Activated naive CD4-positive, alpha-beta T cell treated with anti-CD3 and anti-CD28 coated beads, Interleukin-2, amount 50 U/mL, for 72 hours (primary cell): ENCODE measurements at regions not wholly inside any gene's neighbourhood (a gene's known extent, or its start where the extent isn't known, plus 50 kb on each side); places are given as distances from the start of the nearest gene placed in this dataset.

Experiments used
- ATAC-seq, 2 donors: fragments of 150-1000 bp; cut with Tn5 transposase; 2 replicates each; pipeline ENCODE4 v1.10.0; 2021; ENCODE audit warnings: mild to moderate bottlenecking in 2 of 2, moderate library complexity in 2 of 2
- DNase-seq, 2 donors: peaks; one replicate each; pipeline ENCODE4 v3.0.0; 2021 to 2022; ENCODE audit warnings: low spot score in 2 of 2
- H3K27ac Mint-ChIP-seq, 2 donors: one replicate each; pipeline ENCODE4 v1.8.0; 2022; ENCODE audit warnings: mild to moderate bottlenecking in 2 of 2, mixed read lengths in 2 of 2
- H3K36me3 Mint-ChIP-seq, 2 donors: one replicate each; pipeline ENCODE4 v1.8.0; 2022; ENCODE audit warnings: mixed read lengths in 2 of 2
- H3K9me3 Mint-ChIP-seq, 2 donors: one replicate each; pipeline ENCODE4 v1.8.0; 2022; ENCODE audit warnings: mixed read lengths in 2 of 2

GRCh38 chr12:34336619-34337465 is 314.5 kb downstream of the ALG10 start:
- ATAC-seq (no peak), DNase-seq (no peak)
- peaks cover 7 to 22% of the 10 kb centered on the region in 2 donors for H3K9me3 Mint-ChIP-seq
- no peak overlapping the region for H3K27ac Mint-ChIP-seq
- peaks cover 54 to 64% of the 10 kb centered on the region in 2 donors for H3K36me3 Mint-ChIP-seq

DNA sequence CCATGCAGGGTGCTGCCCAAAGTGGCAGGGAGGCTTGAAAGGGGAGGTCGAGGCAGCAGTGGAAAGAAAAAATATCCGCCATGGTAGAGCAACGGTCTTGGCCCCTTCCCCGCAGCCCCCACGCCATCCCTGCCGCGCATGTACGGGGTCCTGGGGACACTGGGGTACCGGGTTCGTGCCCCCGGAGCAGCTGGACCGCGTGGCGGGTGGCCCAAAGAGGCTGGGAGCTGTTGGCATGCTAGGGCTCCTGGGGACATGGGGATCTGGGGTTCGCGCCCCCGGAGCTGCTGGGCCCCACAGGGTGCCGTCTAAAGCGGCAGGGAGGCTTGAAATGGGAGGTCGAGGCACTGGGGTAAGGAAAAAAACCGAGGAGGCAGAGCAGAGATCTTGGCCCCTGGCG is 316.5 kb downstream of the ALG10 start:
- DNase-seq (no peak), ATAC-seq (no peak)
- H3K9me3 Mint-ChIP-seq: peaks cover 7 to 9% of the 10 kb centered on the region in 2 donors
- H3K36me3 Mint-ChIP-seq: peaks cover 40 to 51% of the 10 kb centered on the region in 2 donors
- no peak overlapping the region for H3K27ac Mint-ChIP-seq

DNA sequence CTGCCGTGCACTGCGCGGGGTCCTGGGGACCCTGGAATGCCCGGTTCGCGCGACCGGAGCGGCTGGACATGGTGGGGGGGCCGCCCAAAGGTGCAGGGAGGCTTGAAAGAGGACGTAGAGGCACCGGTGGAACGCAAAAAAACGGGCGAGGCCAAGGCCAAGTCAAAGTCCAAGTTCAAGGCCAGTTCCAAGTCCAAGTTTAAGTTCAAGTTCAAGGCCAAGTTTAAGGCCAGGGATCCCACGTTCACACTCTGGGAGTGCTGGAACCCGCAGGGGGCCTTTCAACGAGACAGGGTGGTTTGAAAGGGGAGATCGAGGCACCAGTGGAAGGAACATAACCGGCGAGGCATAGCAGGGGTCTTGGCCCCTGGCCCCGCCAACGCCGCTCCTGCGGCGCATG is 317.6 kb downstream of the ALG10 start:
- peaks cover 33 to 48% of the 10 kb centered on the region in 2 donors for H3K36me3 Mint-ChIP-seq

GRCh38 chr12:34340534-34341361 is 318.5 kb downstream of the ALG10 start:
- ATAC-seq (no peak), DNase-seq (no peak)
- peaks cover 7 to 9% of the 10 kb centered on the region in 2 donors for H3K9me3 Mint-ChIP-seq
- H3K27ac Mint-ChIP-seq: no peak overlapping the region
- H3K36me3 Mint-ChIP-seq: peaks cover 31 to 43% of the 10 kb centered on the region in 2 donors

More for the DNA sequence above, 317.6 kb downstream of the ALG10 start:
- H3K9me3 Mint-ChIP-seq: peaks cover 7 to 9% of the 10 kb centered on the region in 2 donors
- H3K27ac Mint-ChIP-seq: no peak overlapping the region
- ATAC-seq: no peak
- no peak for DNase-seq

DNA sequence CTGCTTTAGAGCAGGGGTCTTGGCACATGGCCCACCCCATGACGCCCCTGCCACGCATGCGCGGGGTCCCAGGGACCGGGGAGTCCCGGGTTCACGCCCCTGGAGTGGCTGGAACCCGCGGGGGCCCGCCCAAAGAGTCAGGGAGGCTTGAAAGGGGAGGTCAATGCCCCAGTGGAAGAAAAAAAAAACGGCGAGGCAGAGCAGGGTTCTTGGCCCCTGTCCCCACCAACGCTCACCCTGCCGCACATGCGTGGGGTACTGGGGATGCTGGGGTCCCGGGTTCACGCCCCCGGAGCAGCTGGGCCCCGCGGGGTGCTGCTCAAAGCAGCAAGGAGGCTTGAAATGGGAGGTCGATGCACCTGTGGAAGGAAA is 319.1 kb downstream of the ALG10 start:
- DNase-seq (no peak), ATAC-seq (no peak)
- Mint-ChIP-seq H3K9me3 (peaks cover 7 to 9% of the 10 kb centered on the region in 2 donors), H3K36me3 (peaks cover 26 to 43% of the 10 kb centered on the region in 2 donors), H3K27ac (no peak overlapping the region)

GRCh38 chr12:34342048-34342447 is 319.8 kb downstream of the ALG10 start:
- H3K27ac Mint-ChIP-seq: no peak overlapping the region
- DNase-seq (no peak), ATAC-seq (no peak)
- H3K36me3 Mint-ChIP-seq: peaks cover 29 to 49% of the 10 kb centered on the region in 2 donors
- H3K9me3 Mint-ChIP-seq: peaks cover 7 to 8% of the 10 kb centered on the region in 2 donors

DNA sequence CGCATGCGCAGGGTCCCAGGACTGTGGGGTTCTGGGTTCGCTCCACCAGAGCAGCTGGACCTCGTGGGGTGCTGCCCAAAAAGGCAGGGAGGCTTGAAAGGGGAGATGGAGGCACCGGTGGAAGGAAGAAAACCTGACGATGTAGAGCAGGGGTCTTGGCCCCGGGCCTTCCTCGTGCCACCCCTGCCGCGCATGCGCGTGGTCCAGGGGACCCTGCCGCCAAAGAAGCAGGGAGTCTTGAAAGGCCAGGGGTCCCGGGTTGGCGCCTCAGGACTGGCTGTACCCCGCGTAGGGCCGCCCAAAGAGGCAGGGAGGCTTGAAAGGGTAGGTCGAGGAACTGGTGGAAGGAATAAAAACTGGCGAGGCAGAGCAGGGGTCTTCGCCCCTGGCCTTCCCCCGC is 321.0 kb downstream of the ALG10 start:
- Mint-ChIP-seq H3K27ac (no peak overlapping the region), H3K36me3 (peaks cover 28 to 41% of the 10 kb centered on the region in 2 donors), H3K9me3 (peaks cover 3% of the 10 kb centered on the region in 2 donors)
- no peak for ATAC-seq
- DNase-seq: no peak

GRCh38 chr12:34343766-34344165 is 321.5 kb downstream of the ALG10 start:
- DNase-seq (no peak), ATAC-seq (no peak)
- Mint-ChIP-seq H3K9me3 (peaks cover 3% of the 10 kb centered on the region in 2 donors), H3K36me3 (peaks cover 28 to 38% of the 10 kb centered on the region in 2 donors), H3K27ac (no peak overlapping the region)

- ATAC-seq (no peak), DNase-seq (no peak)
- Mint-ChIP-seq H3K27ac (no peak overlapping the region), H3K36me3 (peaks cover 29 to 32% of the 10 kb centered on the region in 2 donors), H3K9me3 (peaks cover 3 to 4% of the 10 kb centered on the region in 2 donors)
These were observed 322.7 kb downstream of the ALG10 start for GRCh38 chr12:34344851-34345522.

GRCh38 chr12:34345801-34346200 is 323.5 kb downstream of the ALG10 start:
- H3K36me3 Mint-ChIP-seq: peaks cover 29 to 31% of the 10 kb centered on the region in 2 donors
- H3K27ac Mint-ChIP-seq: no peak overlapping the region
- DNase-seq (no peak), ATAC-seq (no peak)
- peaks cover 0 to 5% of the 10 kb centered on the region in 2 donors for H3K9me3 Mint-ChIP-seq

DNA sequence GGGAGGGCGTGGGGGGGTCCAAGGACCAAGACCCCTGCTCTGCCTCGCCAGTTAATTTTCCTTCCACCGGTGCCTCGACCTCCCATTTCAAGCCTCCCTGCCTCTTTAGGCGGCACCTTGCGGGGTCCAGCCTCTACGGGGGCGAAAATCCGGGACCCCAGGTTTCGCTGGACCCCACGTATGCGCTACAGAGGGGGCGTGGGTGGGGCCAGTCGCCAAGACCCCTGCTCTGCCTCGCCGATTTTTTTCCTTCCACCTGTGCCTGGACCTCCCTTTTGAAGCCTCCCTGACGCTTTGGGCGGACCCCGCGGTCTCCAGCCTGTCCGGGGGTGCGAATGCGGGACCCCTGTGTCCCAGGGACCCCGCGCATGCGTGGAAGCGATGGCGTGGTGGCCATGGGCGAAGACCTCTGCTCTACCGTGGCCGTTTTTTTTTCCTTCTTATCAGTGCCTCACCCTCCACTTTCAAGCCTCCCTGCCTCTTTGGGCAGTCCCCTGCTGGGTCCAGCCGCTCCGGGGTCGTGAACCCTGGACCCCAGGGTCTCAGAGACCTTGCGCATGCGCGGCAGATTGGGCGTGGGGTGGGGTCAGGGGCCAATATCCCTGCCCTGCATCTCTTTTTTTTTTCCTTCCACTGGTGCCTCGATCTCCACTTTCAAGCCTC is 324.2 kb downstream of the ALG10 start:
- ATAC-seq (no peak), DNase-seq (no peak)
- Mint-ChIP-seq H3K9me3 (peaks cover 0 to 10% of the 10 kb centered on the region in 2 donors), H3K36me3 (peaks cover 32 to 33% of the 10 kb centered on the region in 2 donors), H3K27ac (no peak overlapping the region)

- Mint-ChIP-seq H3K27ac (no peak overlapping the region), H3K9me3 (peaks cover 0 to 11% of the 10 kb centered on the region in 2 donors), H3K36me3 (peaks cover 32 to 33% of the 10 kb centered on the region in 2 donors)
- DNase-seq: no peak
- ATAC-seq: no peak
These were observed 325.1 kb downstream of the ALG10 start for GRCh38 chr12:34347367-34347766.

GRCh38 chr12:34348064-34348463 is 325.8 kb downstream of the ALG10 start:
- Mint-ChIP-seq H3K9me3 (peaks cover 0 to 11% of the 10 kb centered on the region in 2 donors), H3K36me3 (peaks cover 33 to 38% of the 10 kb centered on the region in 2 donors), H3K27ac (no peak overlapping the region)
- no peak for DNase-seq
- ATAC-seq: no peak

GRCh38 chr12:34348836-34349672 is 326.8 kb downstream of the ALG10 start:
- no peak for ATAC-seq

GRCh38 chr12:34349673-34349961 is 327.3 kb downstream of the ALG10 start:
- ATAC-seq (no peak), DNase-seq (no peak)
- Mint-ChIP-seq H3K36me3 (peaks cover 38 to 48% of the 10 kb centered on the region in 2 donors), H3K27ac (no peak overlapping the region), H3K9me3 (peaks cover 0 to 16% of the 10 kb centered on the region in 2 donors)

More at GRCh38 chr12:34348836-34349672, 326.8 kb downstream of the ALG10 start:
- no peak for DNase-seq
- peaks cover 33 to 43% of the 10 kb centered on the region in 2 donors for H3K36me3 Mint-ChIP-seq
- peaks cover 0 to 16% of the 10 kb centered on the region in 2 donors for H3K9me3 Mint-ChIP-seq
- no peak overlapping the region for H3K27ac Mint-ChIP-seq
